ENCODE measurements at regions not wholly inside any gene's neighbourhood (a gene's known extent, or its start where the extent isn't known, plus 50 kb on each side); places are given as distances from the start of the nearest gene placed in this dataset.
"Not testable (repeated sequence)": the region's sequence is repeated elsewhere in the genome, so short reads cannot be mapped to it uniquely, and the experiment has no call there.

DNA sequence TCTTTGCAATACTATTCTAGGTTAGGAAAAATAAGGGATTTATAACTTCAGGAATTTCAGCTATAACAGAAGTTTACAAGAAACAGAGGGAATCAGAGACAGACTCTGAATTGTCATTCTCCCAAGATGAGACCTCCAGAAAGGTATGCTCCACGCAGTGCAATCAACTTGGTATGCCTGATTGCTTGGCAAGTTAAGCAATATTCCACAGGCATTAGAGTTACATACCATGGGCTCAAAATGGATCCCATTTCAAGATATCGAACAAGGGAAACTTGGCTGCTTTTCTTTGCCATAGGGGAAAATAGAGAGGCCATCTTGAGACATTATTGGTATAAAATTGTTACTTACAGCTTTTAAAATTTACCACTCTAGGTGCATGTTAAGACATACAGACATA lies 615.6 kb upstream of the SOX9 start:
- Histone ChIP-seq H3K27me3 (replicated peaks; ENCODE audit: control insufficient read depth, insufficient read depth, low read length) (no peaks in the 10 kb centered on the region), H3K36me3 (ENCODE audit: control insufficient read depth, insufficient read depth, low read length) (no peaks in the 10 kb centered on the region), H3K4me3 (replicated peaks; ENCODE audit: low read depth, low read length) (no peak overlapping the region)
- TF ChIP-seq CTCF (IDR thresholded peaks at IDR 0.05; ENCODE audit: insufficient read depth, low read length, poor library complexity, severe bottlenecking): no peak
- DNase-seq (ENCODE audit: extremely low read depth, insufficient read length): no peak

GRCh38 chr17:71505981-71506380 lies 614.8 kb upstream of the SOX9 start:
- TF ChIP-seq CTCF (IDR thresholded peaks at IDR 0.05; ENCODE audit: insufficient read depth, low read length, poor library complexity, severe bottlenecking): no peak
- DNase-seq (ENCODE audit: extremely low read depth, insufficient read length): no peak
- no peak overlapping the region for H3K4me3 ChIP-seq (replicated peaks; ENCODE audit: low read depth, low read length)
- no peaks in the 10 kb centered on the region for H3K36me3 ChIP-seq (ENCODE audit: control insufficient read depth, insufficient read depth, low read length)
- no peaks in the 10 kb centered on the region for H3K27me3 ChIP-seq (replicated peaks; ENCODE audit: control insufficient read depth, insufficient read depth, low read length)

- no peak for DNase-seq (ENCODE audit: extremely low read depth, insufficient read length)
- no peak for TF ChIP-seq CTCF (IDR thresholded peaks at IDR 0.05; ENCODE audit: insufficient read depth, low read length, poor library complexity, severe bottlenecking)
- H3K36me3 ChIP-seq (ENCODE audit: control insufficient read depth, insufficient read depth, low read length): no peaks in the 10 kb centered on the region
- H3K27me3 ChIP-seq (replicated peaks; ENCODE audit: control insufficient read depth, insufficient read depth, low read length): no peaks in the 10 kb centered on the region
- H3K4me3 ChIP-seq (replicated peaks; ENCODE audit: low read depth, low read length): no peak overlapping the region
These were observed 609.4 kb upstream of the SOX9 start for GRCh38 chr17:71511266-71511995.

DNA sequence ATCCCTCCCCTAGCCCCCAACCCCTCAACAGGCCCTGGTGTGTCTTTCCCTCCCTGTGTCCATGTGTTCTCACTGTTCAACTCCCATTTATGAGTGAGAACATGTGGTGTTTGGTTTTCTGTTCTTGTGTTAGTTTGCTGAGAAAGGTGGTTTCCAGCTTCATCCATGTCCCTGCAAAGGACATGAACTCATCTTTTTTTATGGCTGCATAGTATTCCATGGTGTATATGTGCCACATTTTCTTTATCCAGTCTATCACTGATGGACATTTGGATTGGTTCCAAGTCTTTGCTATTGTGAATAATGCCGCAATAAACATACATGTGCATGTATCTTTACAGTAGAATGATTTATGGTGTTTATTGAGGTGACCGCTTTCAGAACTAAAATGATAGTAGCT lies 607.1 kb upstream of the SOX9 start:
- H3K27me3 ChIP-seq (replicated peaks; ENCODE audit: control insufficient read depth, insufficient read depth, low read length); DNase-seq (ENCODE audit: extremely low read depth, insufficient read length); H3K4me3 ChIP-seq (replicated peaks; ENCODE audit: low read depth, low read length); H3K36me3 ChIP-seq (ENCODE audit: control insufficient read depth, insufficient read depth, low read length): not testable (repeated sequence)

DNA sequence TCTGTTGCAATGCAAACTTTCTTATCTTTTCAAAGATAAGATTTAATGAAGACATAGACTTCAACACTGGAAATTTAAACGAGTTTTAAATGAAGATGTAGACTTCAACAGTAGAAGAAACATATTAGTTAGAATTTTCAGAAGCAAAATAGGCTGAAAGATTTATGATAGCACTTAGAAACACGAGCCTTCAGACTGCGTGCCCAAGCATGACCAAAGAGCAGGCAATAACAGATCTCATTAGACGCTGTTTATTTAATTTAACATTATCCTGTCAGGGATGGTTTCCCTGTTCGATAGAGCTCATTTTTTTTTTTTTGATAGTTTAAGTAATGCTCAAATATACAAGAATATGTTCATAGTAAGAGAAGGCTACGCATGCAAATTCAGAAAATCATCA lies 604.7 kb upstream of the SOX9 start:
- no peak for DNase-seq (ENCODE audit: extremely low read depth, insufficient read length)
- TF ChIP-seq CTCF (IDR thresholded peaks at IDR 0.05; ENCODE audit: insufficient read depth, low read length, poor library complexity, severe bottlenecking): no peak

GRCh38 chr17:71519285-71519684 lies 601.5 kb upstream of the SOX9 start:
- no peak for TF ChIP-seq CTCF (IDR thresholded peaks at IDR 0.05; ENCODE audit: insufficient read depth, low read length, poor library complexity, severe bottlenecking)
- Histone ChIP-seq H3K4me3 (replicated peaks; ENCODE audit: low read depth, low read length) (no peak overlapping the region), H3K36me3 (ENCODE audit: control insufficient read depth, insufficient read depth, low read length) (no peaks in the 10 kb centered on the region), H3K27me3 (replicated peaks; ENCODE audit: control insufficient read depth, insufficient read depth, low read length) (no peaks in the 10 kb centered on the region)
- no peak for DNase-seq (ENCODE audit: extremely low read depth, insufficient read length)

More for the DNA sequence above, 604.7 kb upstream of the SOX9 start:
- Histone ChIP-seq H3K4me3 (replicated peaks; ENCODE audit: low read depth, low read length) (no peak overlapping the region), H3K27me3 (replicated peaks; ENCODE audit: control insufficient read depth, insufficient read depth, low read length) (no peaks in the 10 kb centered on the region), H3K36me3 (ENCODE audit: control insufficient read depth, insufficient read depth, low read length) (no peaks in the 10 kb centered on the region)

Measured in GM06990 (cell line).